Stomach (tissue), 8 donors: ENCODE measurements at regions not wholly inside any gene's neighbourhood (a gene's known extent, or its start where the extent isn't known, plus 50 kb on each side); places are given as distances from the start of the nearest gene placed in this dataset.

Experiments
- DNase-seq, 2 donors: peaks; one replicate each; pipeline versions ENCODE4 v3.0.0 to v3.0.0-alpha.2; 2013 to 2019
- H3K27ac ChIP-seq, 5 donors: fragments of 200-600 bp in 4 of 5; sonication (generic) in 4 of 5; one replicate each; pipeline ENCODE4 v1.5.1; 2013 to 2019; ENCODE audit warnings: mild to moderate bottlenecking in 1 of 5, moderate library complexity in 1 of 5
- H3K27me3 ChIP-seq, 3 donors: fragments of 200-600 bp; sonication (generic); one replicate each; pipeline ENCODE4 v1.5.1; 2017 to 2019; ENCODE audit warnings: mixed run types in 1 of 3
- H3K36me3 ChIP-seq, 4 donors: fragments of 200-600 bp; sonication (generic); 1 replicate in 3 of 4; 2 replicates in 1 of 4; pipeline ENCODE4 v1.5.1; 2016 to 2019
- H3K4me1 ChIP-seq, 4 donors: fragments of 200-600 bp; sonication (generic); one replicate each; pipeline ENCODE4 v1.5.1; 2016 to 2019
- H3K4me3 ChIP-seq, 4 donors: fragments of 200-600 bp; sonication (generic) in 3 of 4; one replicate each; pipeline ENCODE4 v1.5.1; 2016 to 2019; ENCODE audit warnings: mild to moderate bottlenecking in 1 of 4
- H3K9me3 ChIP-seq, 4 donors: fragments of 200-600 bp; sonication (generic); one replicate each; pipeline ENCODE4 v1.5.1; 2016 to 2019
- CTCF ChIP-seq, 7 experiments: fragments of 450-650 bp in 4 of 7; fragments of 200-600 bp in 3 of 7; sonication (generic) in 3 of 7; IDR thresholded peaks; one replicate each; pipeline ENCODE4 v1.5.1; 2016 to 2019; ENCODE audit warnings: antibody characterized with exemption in 7 of 7, control low read depth in 2 of 7, mild to moderate bottlenecking in 1 of 7
- EP300 ChIP-seq: sonication (generic); formaldehyde crosslinking; IDR thresholded peaks from one replicate; pipeline ENCODE4 v1.6.1; 2017; ENCODE audit warnings: antibody characterized with exemption
- POLR2A ChIP-seq, 4 donors: fragments of 450-650 bp; IDR thresholded peaks; one replicate each; pipeline ENCODE4 v1.6.1; 2016; ENCODE audit warnings: antibody characterized with exemption in 4 of 4, control low read depth in 2 of 4, mild to moderate bottlenecking in 1 of 4, moderate library complexity in 1 of 4
- POLR2AphosphoS5 ChIP-seq, 3 donors: sonication (generic); formaldehyde crosslinking; IDR thresholded peaks; one replicate each; pipeline ENCODE4 v1.6.1; 2016; ENCODE audit warnings: antibody characterized with exemption in 3 of 3
- WGBS, 5 donors: extraction: QIAGEN DNeasy Blood & Tissue Kit in 3 of 5; methylation state at CpG; one replicate each; pipeline versions ENCODE4 v1.1.5 to v1.1.7; 2013 to 2018; 5-methylcytosine and 5-hydroxymethylcytosine counted together
- intact Hi-C: fragments of 100-400 bp; cut with DNase I; formaldehyde crosslinking; loops from one replicate; pipeline ENCODE4 v1.15.1; 2023; ENCODE audit warnings: low total_unique reads
- donor health status: healthy with polysubstance abuse.
- donor health status: Bipolar disorder and iron deficiency.
- donor health status: healthy.

- Histone ChIP-seq H3K27me3 (no peaks in the 10 kb centered on the region), H3K27ac (no peak overlapping the region), H3K4me3 (no peak overlapping the region), H3K9me3 (no peaks in the 10 kb centered on the region), H3K4me1 (no peaks in the 10 kb centered on the region), H3K36me3 (no peaks in the 10 kb centered on the region)
- peak in 1 of 2 donors; percentile 44 for DNase-seq
- intact Hi-C loops = no loop called here
- TF ChIP-seq POLR2AphosphoS5 (IDR thresholded peaks at IDR 0.05) (peak in 1 of 3 donors; percentile 17), CTCF (IDR thresholded peaks at IDR 0.05) (no peak), POLR2A (IDR thresholded peaks at IDR 0.05) (no peak), EP300 (no peak)
Observed at GRCh38 chr2:67752969-67753368, 309.8 kb downstream of the C1D start.

- no peaks in the 10 kb centered on the region for H3K27me3 ChIP-seq
- H3K9me3 ChIP-seq = no peaks in the 10 kb centered on the region
- DNase-seq = no peak
- no peaks in the 10 kb centered on the region for H3K4me1 ChIP-seq
- H3K4me3 ChIP-seq = no peak overlapping the region
- intact Hi-C loops = no loop called here
- TF ChIP-seq EP300 (no peak), POLR2AphosphoS5 (IDR thresholded peaks at IDR 0.05) (no peak), CTCF (IDR thresholded peaks at IDR 0.05) (no peak), POLR2A (IDR thresholded peaks at IDR 0.05) (no peak)
- whole genome bisulfite sequencing, 5 donors = 62 to 69% (median 68%) methylated on average over 11 of the region's 11 CpGs
- H3K27ac ChIP-seq = no peak overlapping the region
- H3K36me3 ChIP-seq = no peaks in the 10 kb centered on the region
Observed at GRCh38 chr2:67755156-67755882, 307.5 kb downstream of the C1D start.

GRCh38 chr2:67760995-67761394 is 301.8 kb downstream of the C1D start:
- no peak for TF ChIP-seq EP300
- no peak for TF ChIP-seq POLR2AphosphoS5 (IDR thresholded peaks at IDR 0.05)
- no peak for TF ChIP-seq POLR2A (IDR thresholded peaks at IDR 0.05)
- TF ChIP-seq CTCF (IDR thresholded peaks at IDR 0.05) = no peak
- Histone ChIP-seq H3K4me1 (no peaks in the 10 kb centered on the region), H3K27ac (no peak overlapping the region), H3K36me3 (no peaks in the 10 kb centered on the region), H3K27me3 (no peaks in the 10 kb centered on the region), H3K9me3 (peaks cover 0 to 8% (median 0%) of the 10 kb centered on the region in 4 donors), H3K4me3 (no peak overlapping the region)
- no peak for DNase-seq
- 45 to 66% (median 53%) methylated on average over 3 of the region's 3 CpGs for WGBS, 5 donors
- intact Hi-C loops = no loop called here

- H3K4me3 ChIP-seq = no peak overlapping the region
- H3K9me3 ChIP-seq = no peaks in the 10 kb centered on the region
- no peak overlapping the region for H3K27ac ChIP-seq
- no peak for TF ChIP-seq CTCF (IDR thresholded peaks at IDR 0.05)
- TF ChIP-seq EP300 = no peak
- TF ChIP-seq POLR2AphosphoS5 (IDR thresholded peaks at IDR 0.05) = no peak
- TF ChIP-seq POLR2A (IDR thresholded peaks at IDR 0.05) = no peak
- WGBS, 5 donors = 92 to 98% (median 95%) methylated on average over 3 of the region's 3 CpGs
- no peaks in the 10 kb centered on the region for H3K27me3 ChIP-seq
- H3K4me1 ChIP-seq = no peaks in the 10 kb centered on the region
- DNase-seq = no peak
- H3K36me3 ChIP-seq = no peaks in the 10 kb centered on the region
- intact Hi-C loops = no loop called here
Observed at GRCh38 chr2:67771380-67771779, 291.4 kb downstream of the C1D start.
